Heart left ventricle (tissue), 16 donors: ENCODE measurements at regions not wholly inside any gene's neighbourhood (a gene's known extent, or its start where the extent isn't known, plus 50 kb on each side); places are given as distances from the start of the nearest gene placed in this dataset.

Experiments used
- ATAC-seq, 4 donors: fragments of 200-7000 bp; cut with Tn5 transposase; one replicate each; pipeline ENCODE4 v1.9.1; 2020 to 2022; ENCODE audit warnings: moderate library complexity in 4 of 4, mild to moderate bottlenecking in 3 of 4, moderate number of reproducible peaks in 1 of 4
- DNase-seq, 5 donors: peaks; one replicate each; pipeline ENCODE4 v3.0.0-alpha.2; 2020
- H3K27ac ChIP-seq, 12 donors: fragments of 200-600 bp; sonication (generic) in 4 of 12; one replicate each; pipeline versions ENCODE4 v1.5.0 to v1.8.0; 2016 to 2022; ENCODE audit warnings: mild to moderate bottlenecking in 2 of 12
- H3K27me3 ChIP-seq, 9 donors: fragments of 200-600 bp; sonication (generic) in 2 of 9; one replicate each; pipeline versions ENCODE4 v1.5.1 to v1.8.0; 2016 to 2022; ENCODE audit warnings: mild to moderate bottlenecking in 3 of 9
- H3K36me3 ChIP-seq, 9 donors: fragments of 200-600 bp; sonication (generic) in 2 of 9; one replicate each; pipeline versions ENCODE4 v1.5.0 to v1.8.0; 2018 to 2022; ENCODE audit warnings: mild to moderate bottlenecking in 2 of 9
- H3K4me1 ChIP-seq, 12 donors: fragments of 200-600 bp; sonication (generic) in 4 of 12; one replicate each; pipeline versions ENCODE4 v1.5.0 to v1.8.0; 2016 to 2022; ENCODE audit warnings: mild to moderate bottlenecking in 3 of 12
- H3K4me3 ChIP-seq, 12 donors: fragments of 200-600 bp; sonication (generic) in 4 of 12; one replicate each; pipeline versions ENCODE4 v1.5.0 to v1.8.0; 2017 to 2022; ENCODE audit warnings: mild to moderate bottlenecking in 9 of 12, moderate library complexity in 4 of 12
- H3K9me3 ChIP-seq, 12 donors: fragments of 200-600 bp; sonication (generic) in 4 of 12; one replicate each; pipeline versions ENCODE4 v1.5.0 to v1.8.0; 2016 to 2022; ENCODE audit warnings: mild to moderate bottlenecking in 1 of 12
- CTCF ChIP-seq, 12 donors: fragments of 200-600 bp; sonication (generic) in 4 of 12; IDR thresholded peaks; one replicate each; pipeline versions ENCODE4 v1.5.0 to v1.8.0; 2018 to 2022; ENCODE audit warnings: antibody characterized with exemption in 12 of 12, mild to moderate bottlenecking in 5 of 12
- POLR2A ChIP-seq, 2 donors: fragments of 450-650 bp; IDR thresholded peaks; one replicate each; pipeline ENCODE4 v1.6.1; 2017; ENCODE audit warnings: antibody characterized with exemption in 2 of 2, mild to moderate bottlenecking in 2 of 2, moderate library complexity in 2 of 2
- WGBS, 4 donors: extraction: QIAGEN DNeasy Blood & Tissue Kit in 2 of 4; methylation state at CpG; one replicate each; pipeline versions ENCODE4 v1.1.5 to v1.1.7; 2013 to 2018; 5-methylcytosine and 5-hydroxymethylcytosine counted together
- intact Hi-C, 10 donors: fragments of 100-400 bp; cut with DNase I; formaldehyde crosslinking; loops; one replicate each; pipeline versions ENCODE4 v1.11.1 to v1.14.2; 2022
- donor health status: ischemic (EF 13 %, LVEDD 7.1; RV severe dilation, severe dysfunction).
- donor health status: healthy with polysubstance abuse.
- donor health status: DM: no; HTN: yes; CAD: no.
- donor health status: DM: no; HTN: no; CAD: no.
- donor health status: ischemic (EF 25% LVEDD 6.9; RV normal size, moderate dysfunction).
- donor health status: ischemic (EF 25% LVEDD 5.7; RV mildly dilated, moderate dysfunction).
- donor health status: healthy.
- donor health status: DM: yes; HTN: yes; CAD: no.
- donor health status: ischemic (EF 35%, LVEDD 5.7; RV mildly dilated, moderate dysfunction).
- donor health status: nonischemic (EF 11% LVEDD 7.7; RV severe dilation, severe dysfunction).
- donor health status: DM: yes; HTN: yes; CAD: no.
- donor health status: PGD.
- donor health status: ischemic (EF 29% LVEDD 5.4; RV normal size, mild dysfunction).
- donor health status: nonischemic (EF 23%, LVEDD 6.1; RV moderate dilation, normal function).

- no peaks in the 10 kb centered on the region for H3K27me3 ChIP-seq
- peaks cover 0 to 28% (median 6%) of the 10 kb centered on the region in 12 donors for H3K9me3 ChIP-seq
- TF ChIP-seq CTCF (IDR thresholded peaks at IDR 0.05) (no peak), POLR2A (IDR thresholded peaks at IDR 0.05) (no peak)
- H3K4me1 ChIP-seq, result no peaks in the 10 kb centered on the region
- 88 to 94% (median 89%) methylated on average over 9 of the region's 9 CpGs for WGBS, 4 donors
- DNase-seq (no peak), ATAC-seq (no peak)
- H3K27ac ChIP-seq, result no peak overlapping the region
- no peak overlapping the region for H3K4me3 ChIP-seq
- intact Hi-C loops, result no loop called here
- no peaks in the 10 kb centered on the region for H3K36me3 ChIP-seq
These were observed 479.4 kb upstream of the SLC35B3 start for GRCh38 chr6:8914700-8915099.

- intact Hi-C loops, result no loop called here
- no peak for ATAC-seq
- Histone ChIP-seq H3K27ac (no peak overlapping the region), H3K4me3 (no peak overlapping the region), H3K36me3 (no peaks in the 10 kb centered on the region), H3K9me3 (peaks cover 0 to 27% (median 6%) of the 10 kb centered on the region in 12 donors), H3K27me3 (no peaks in the 10 kb centered on the region), H3K4me1 (no peaks in the 10 kb centered on the region)
- WGBS, 4 donors, result 60 to 67% (median 64%) methylated on average over 3 of the region's 3 CpGs
- TF ChIP-seq CTCF (IDR thresholded peaks at IDR 0.05) (no peak), POLR2A (IDR thresholded peaks at IDR 0.05) (no peak)
- no peak for DNase-seq
These were observed 473.3 kb upstream of the SLC35B3 start for GRCh38 chr6:8908638-8909037.

- intact Hi-C loops, result no loop called here
- DNase-seq, result no peak
- H3K27ac ChIP-seq, result no peak overlapping the region
- no peak overlapping the region for H3K4me3 ChIP-seq
- H3K27me3 ChIP-seq, result no peaks in the 10 kb centered on the region
- no peaks in the 10 kb centered on the region for H3K36me3 ChIP-seq
- no peaks in the 10 kb centered on the region for H3K4me1 ChIP-seq
- no peak for ATAC-seq
- H3K9me3 ChIP-seq, result peaks cover 0 to 12% (median 0%) of the 10 kb centered on the region in 12 donors
- TF ChIP-seq POLR2A (IDR thresholded peaks at IDR 0.05), result no peak
These were observed 471.4 kb upstream of the SLC35B3 start for GRCh38 chr6:8906699-8907098.

- H3K9me3 ChIP-seq, result peaks cover 0 to 7% (median 0%) of the 10 kb centered on the region in 12 donors
- no peak for TF ChIP-seq POLR2A (IDR thresholded peaks at IDR 0.05)
- TF ChIP-seq CTCF (IDR thresholded peaks at IDR 0.05), result no peak
- WGBS, 4 donors, result 61 to 78% (median 63%) methylated on average over 2 of the region's 2 CpGs
- H3K4me1 ChIP-seq, result no peaks in the 10 kb centered on the region
- H3K27ac ChIP-seq, result no peak overlapping the region
- no peak overlapping the region for H3K4me3 ChIP-seq
- ATAC-seq, result no peak
- H3K27me3 ChIP-seq, result no peaks in the 10 kb centered on the region
- DNase-seq, result no peak
- H3K36me3 ChIP-seq, result no peaks in the 10 kb centered on the region
- intact Hi-C loops, result no loop called here
These were observed 470.4 kb upstream of the SLC35B3 start for GRCh38 chr6:8905757-8906156.

GRCh38 chr6:8904754-8905153 lies 469.4 kb upstream of the SLC35B3 start:
- DNase-seq (no peak), ATAC-seq (no peak)
- H3K27ac ChIP-seq, result no peak overlapping the region
- 30 to 46% (median 38%) methylated on average over 3 of the region's 3 CpGs for whole genome bisulfite sequencing, 4 donors
- H3K27me3 ChIP-seq, result no peaks in the 10 kb centered on the region
- no peak overlapping the region for H3K4me3 ChIP-seq
- no peaks in the 10 kb centered on the region for H3K36me3 ChIP-seq
- no peak for TF ChIP-seq POLR2A (IDR thresholded peaks at IDR 0.05)
- TF ChIP-seq CTCF (IDR thresholded peaks at IDR 0.05), result no peak
- peaks cover 0 to 7% (median 0%) of the 10 kb centered on the region in 12 donors for H3K9me3 ChIP-seq
- intact Hi-C loops, result no loop called here
- H3K4me1 ChIP-seq, result no peaks in the 10 kb centered on the region
